Endothelial cell of umbilical vein (primary cell): ENCODE measurements at regions not wholly inside any gene's neighbourhood (a gene's known extent, or its start where the extent isn't known, plus 50 kb on each side); places are given as distances from the start of the nearest gene placed in this dataset.

Source experiments
- BruUV-seq: library from RNA; stranded (reverse); fragments of 400-500 nt; replicated peaks from 2 replicates; lab custom pipeline; 2021; lab: Mats Ljungman, UMichigan
- CTCF ChIA-PET: fragments of 300-600, 350-600 bp; sonication (Branson Sonifier 250); formaldehyde crosslinking; loops from one replicate; lab custom pipeline; 2021; ENCODE audit warnings: antibody characterized with exemption, inconsistent platforms; lab: Charles Lee
- POLR2A ChIA-PET: fragments of 300-600, 350-600 bp; sonication (Branson Sonifier 250); formaldehyde crosslinking; loops from one replicate; lab custom pipeline; 2021; ENCODE audit warnings: antibody characterized with exemption, inconsistent platforms; lab: Charles Lee
- DNase-seq: peaks from one replicate; pipeline ENCODE4 v3.0.0-alpha.2; 2011; ENCODE audit warnings: low read depth, low spot score
- FAIRE-seq: peaks from 2 replicates; lab custom pipeline; 2011; peaks lifted over from hg19 to GRCh38; lab: Jason Lieb, UNC
- H2AFZ ChIP-seq: 2 replicates; pipeline ENCODE4 v1.6.0; 2012; ENCODE audit warnings: low read depth, low read length, control low read depth, inconsistent platforms
- H3K27ac ChIP-seq: 2 replicates; pipeline ENCODE4 v1.5.1; 2011; ENCODE audit warnings: low read depth, mild to moderate bottlenecking, control low read depth, low read length, moderate library complexity; ENCODE audit not compliant: insufficient read depth
- H3K27me3 ChIP-seq, 2 experiments: 2 replicates each; pipeline versions ENCODE4 v1.6.0 to v1.6.1; 2011; ENCODE audit warnings: low read length in 2 of 2, mixed read lengths in 1 of 2; ENCODE audit not compliant: control insufficient read depth in 2 of 2, insufficient read depth in 2 of 2
- H3K36me3 ChIP-seq, 2 experiments: 2 replicates in 1 of 2; 3 replicates in 1 of 2; pipeline ENCODE4 v1.5.1; 2011; ENCODE audit warnings: low read length in 2 of 2, mild to moderate bottlenecking in 1 of 2, moderate library complexity in 1 of 2; ENCODE audit not compliant: control insufficient read depth in 2 of 2, insufficient read depth in 2 of 2; ENCODE audit errors: extremely low read depth in 1 of 2
- H3K4me1 ChIP-seq: 3 replicates; pipeline ENCODE4 v1.5.1; 2011; ENCODE audit warnings: mild to moderate bottlenecking, low read length; ENCODE audit not compliant: control insufficient read depth, insufficient read depth; ENCODE audit errors: extremely low read depth
- H3K4me2 ChIP-seq: 2 replicates; pipeline ENCODE4 v1.6.1; 2011; ENCODE audit warnings: low read length, control low read depth, mixed read lengths; ENCODE audit not compliant: insufficient read depth
- H3K4me3 ChIP-seq, 3 experiments: fragments of 200-600 bp in 1 of 3; sonication (generic), shearing (Covaris generic) in 1 of 3; replicated peaks in 1 of 3; 2 replicates each; pipeline ENCODE4 v1.5.1; 2011 to 2016; ENCODE audit warnings: control low read depth in 3 of 3, low read length in 3 of 3, mild to moderate bottlenecking in 2 of 3, inconsistent platforms in 1 of 3, low read depth in 1 of 3, moderate library complexity in 1 of 3; ENCODE audit not compliant: insufficient read depth in 1 of 3
- H3K79me2 ChIP-seq: 2 replicates; pipeline ENCODE4 v1.6.0; 2012; ENCODE audit warnings: low read length, inconsistent platforms; ENCODE audit not compliant: control insufficient read depth, insufficient read depth
- H3K9ac ChIP-seq: replicated peaks from 2 replicates; pipeline ENCODE3; 2011; ENCODE audit warnings: low read length, control low read depth; ENCODE audit not compliant: insufficient read depth; ENCODE audit errors: extremely low read depth
- H3K9me1 ChIP-seq: replicated peaks from 3 replicates; pipeline ENCODE4 v1.6.0; 2011; ENCODE audit warnings: mild to moderate bottlenecking, low read length; ENCODE audit not compliant: control insufficient read depth, insufficient read depth; ENCODE audit errors: extremely low read depth
- H3K9me3 ChIP-seq: replicated peaks from 2 replicates; pipeline ENCODE4 v1.5.1; 2012; ENCODE audit warnings: low read length, inconsistent platforms; ENCODE audit not compliant: control insufficient read depth, insufficient read depth
- H4K20me1 ChIP-seq: replicated peaks from 2 replicates; pipeline ENCODE3; 2011; ENCODE audit warnings: mild to moderate bottlenecking, low read length; ENCODE audit not compliant: control insufficient read depth, insufficient read depth; ENCODE audit errors: extremely low read depth
- EZH2 ChIP-seq: IDR thresholded peaks from 2 replicates; pipeline ENCODE4 v1.6.1; 2012; ENCODE audit warnings: borderline replicate concordance, low read depth, mild to moderate bottlenecking, moderate library complexity, low read length, inconsistent platforms; ENCODE audit not compliant: severe bottlenecking
- FOS ChIP-seq: IDR thresholded peaks from 2 replicates; pipeline ENCODE4 v1.6.1; 2011; ENCODE audit warnings: mild to moderate bottlenecking, low read length, moderate library complexity, borderline replicate concordance; ENCODE audit not compliant: insufficient read depth
- GATA2 ChIP-seq: IDR thresholded peaks from 2 replicates; pipeline ENCODE4 v1.7.0; 2011; ENCODE audit warnings: low read depth, mild to moderate bottlenecking, moderate library complexity, mixed read lengths, low read length; ENCODE audit not compliant: insufficient read length, insufficient read depth
- JUN ChIP-seq: IDR thresholded peaks from 2 replicates; pipeline ENCODE4 v1.6.1; 2011; ENCODE audit warnings: borderline replicate concordance, low read depth; ENCODE audit not compliant: insufficient read length, insufficient read depth
- MYC ChIP-seq: IDR thresholded peaks from one replicate; pipeline ENCODE4 v1.6.1; 2011; ENCODE audit warnings: mild to moderate bottlenecking, low read depth, low read length
- POLR2A ChIP-seq: IDR thresholded peaks from 2 replicates; pipeline ENCODE4 v1.6.1; 2012; ENCODE audit warnings: low read depth, mild to moderate bottlenecking, control low read depth, low read length
- POLR2AphosphoS5 ChIP-seq: IDR thresholded peaks from 2 replicates; pipeline ENCODE4 v1.6.1; 2012; ENCODE audit warnings: low read depth, mild to moderate bottlenecking, control low read depth, low read length, moderate library complexity; ENCODE audit not compliant: insufficient read depth
- dilution Hi-C: fragments of 300-500 bp; cut with MboI; formaldehyde crosslinking; loops from one replicate; pipeline ENCODE4 v1.15.0; 2019; ENCODE audit warnings: low sequenced_read_pairs; ENCODE audit not compliant: extremely low pct_ligation_motif_present
- intact Hi-C: fragments of 100-400 bp; cut with micrococcal nuclease; formaldehyde crosslinking; loops from one replicate; pipeline ENCODE4 v1.10.0; 2022
- TF ChIP-seq, protein P1 (sequence below): IDR thresholded peaks from 2 replicates; pipeline ENCODE4 v1.6.1; 2011; ENCODE audit not compliant: insufficient read depth, insufficient read length
- TF ChIP-seq, protein P2 (sequence below), 2 donors: IDR thresholded peaks; 1 replicate in 1 of 2; 2 replicates in 1 of 2; pipeline ENCODE4 v1.5.1; 2011; ENCODE audit warnings: low read length in 2 of 2, mild to moderate bottlenecking in 2 of 2, moderate library complexity in 2 of 2, control low read depth in 1 of 2, inconsistent platforms in 1 of 2, low read depth in 1 of 2; ENCODE audit not compliant: insufficient read depth in 1 of 2; ENCODE audit errors: extremely low read depth in 1 of 2

- Histone ChIP-seq H2AFZ (peak overlapping the region; percentile 46), H4K20me1 (no peaks in the 10 kb centered on the region), H3K36me3 (no peaks in the 10 kb centered on the region), H3K9me1 (no peaks in the 10 kb centered on the region), H3K79me2 (no peaks in the 10 kb centered on the region), H3K27me3 (no peaks in the 10 kb centered on the region), H3K9me3 (no peaks in the 10 kb centered on the region), H3K4me2 (peak overlapping the region; percentile 4), H3K27ac (no peak overlapping the region), H3K4me3 (no peak overlapping the region), H3K9ac (no peak overlapping the region), H3K4me1 (peaks cover 15% of the 10 kb centered on the region)
- FAIRE-seq: no peak
- intact Hi-C loops (no loop called here), dilution Hi-C loops (no loop called here)
- DNase-seq: peak; percentile 64
- BruUV-seq: no TSS peak
- CTCF ChIA-PET: interaction anchor here (0.7 to 3.7 kb wide), 4 partner anchors 10 to 194 kb away, joined by 3 to 24 read pairs (median 4); no protein-coding TSS in a partner anchor
- TF ChIP-seq FOS: peak; percentile 29
- TF ChIP-seq JUN: no peak
- POLR2A ChIA-PET: interaction anchor here (1.1 kb wide), 1 partner anchor 82 kb away, joined by 4 read pairs; the partner anchor contains the start of gene WLS
Measured at GRCh38 chr1:68314151-68314780, 81.9 kb upstream of the WLS start.

DNA sequence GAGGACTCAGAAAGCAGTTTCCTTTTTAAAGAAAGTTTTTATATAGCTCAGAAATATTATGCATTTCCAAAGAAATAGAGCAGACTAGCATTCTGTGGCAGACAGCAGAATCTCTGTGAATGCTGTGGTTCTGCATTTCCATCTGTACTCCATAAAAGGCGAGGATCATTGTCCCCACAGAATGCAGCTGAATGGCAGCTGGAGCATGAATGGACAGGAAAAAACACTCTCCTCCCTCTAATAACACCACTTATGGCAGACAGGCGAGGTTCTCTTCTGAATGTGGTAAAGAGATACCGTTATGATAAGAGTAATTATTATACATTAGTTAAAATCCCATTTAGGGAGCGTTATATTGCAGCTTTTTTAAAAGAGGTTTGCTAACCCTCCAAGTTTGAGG is 81.4 kb upstream of the WLS start:
- peak; percentile 21 for FAIRE-seq

More for the DNA sequence above, 81.4 kb upstream of the WLS start:
- Histone ChIP-seq H3K4me1 (peaks cover 15% of the 10 kb centered on the region), H4K20me1 (no peaks in the 10 kb centered on the region), H3K9me3 (no peaks in the 10 kb centered on the region), H3K4me3 (no peak overlapping the region), H3K27me3 (no peaks in the 10 kb centered on the region), H3K9me1 (no peaks in the 10 kb centered on the region), H3K9ac (no peak overlapping the region), H3K4me2 (peak overlapping the region; percentile 28), H2AFZ (peak overlapping the region; percentile 58), H3K27ac (no peak overlapping the region), H3K79me2 (no peaks in the 10 kb centered on the region), H3K36me3 (no peaks in the 10 kb centered on the region)
- TF ChIP-seq FOS (no peak), JUN (no peak), EZH2 (no peak), POLR2A (no peak), POLR2AphosphoS5 (no peak), MYC (no peak), GATA2 (no peak)
- TF ChIP-seq, protein P1, sequence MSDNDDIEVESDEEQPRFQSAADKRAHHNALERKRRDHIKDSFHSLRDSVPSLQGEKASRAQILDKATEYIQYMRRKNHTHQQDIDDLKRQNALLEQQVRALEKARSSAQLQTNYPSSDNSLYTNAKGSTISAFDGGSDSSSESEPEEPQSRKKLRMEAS: no peak
- TF ChIP-seq, protein P2, sequence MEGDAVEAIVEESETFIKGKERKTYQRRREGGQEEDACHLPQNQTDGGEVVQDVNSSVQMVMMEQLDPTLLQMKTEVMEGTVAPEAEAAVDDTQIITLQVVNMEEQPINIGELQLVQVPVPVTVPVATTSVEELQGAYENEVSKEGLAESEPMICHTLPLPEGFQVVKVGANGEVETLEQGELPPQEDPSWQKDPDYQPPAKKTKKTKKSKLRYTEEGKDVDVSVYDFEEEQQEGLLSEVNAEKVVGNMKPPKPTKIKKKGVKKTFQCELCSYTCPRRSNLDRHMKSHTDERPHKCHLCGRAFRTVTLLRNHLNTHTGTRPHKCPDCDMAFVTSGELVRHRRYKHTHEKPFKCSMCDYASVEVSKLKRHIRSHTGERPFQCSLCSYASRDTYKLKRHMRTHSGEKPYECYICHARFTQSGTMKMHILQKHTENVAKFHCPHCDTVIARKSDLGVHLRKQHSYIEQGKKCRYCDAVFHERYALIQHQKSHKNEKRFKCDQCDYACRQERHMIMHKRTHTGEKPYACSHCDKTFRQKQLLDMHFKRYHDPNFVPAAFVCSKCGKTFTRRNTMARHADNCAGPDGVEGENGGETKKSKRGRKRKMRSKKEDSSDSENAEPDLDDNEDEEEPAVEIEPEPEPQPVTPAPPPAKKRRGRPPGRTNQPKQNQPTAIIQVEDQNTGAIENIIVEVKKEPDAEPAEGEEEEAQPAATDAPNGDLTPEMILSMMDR (IDR thresholded peaks at IDR 0.05; ENCODE audit: extremely low read depth in 1 of 2, insufficient read depth in 1 of 2, low read depth in 1 of 2, low read length in 2 of 2): no peak
- dilution Hi-C loops: no loop called here
- POLR2A ChIA-PET: interaction anchor here (1.1 kb wide), 1 partner anchor 81 kb away, joined by 4 read pairs; the partner anchor contains the start of gene WLS
- BruUV-seq: no TSS peak
- peak; percentile 53 for DNase-seq
- intact Hi-C loops: loop anchor here (1.0 kb wide), 1 partner anchor 80 kb away; no protein-coding TSS in a partner anchor
- CTCF ChIA-PET: interaction anchor here (0.7 to 3.7 kb wide), 4 partner anchors 10 to 193 kb away, joined by 3 to 24 read pairs (median 4); no protein-coding TSS in a partner anchor
